Muscle of back (tissue), 3 donors: ENCODE measurements at regions not wholly inside any gene's neighbourhood (a gene's known extent, or its start where the extent isn't known, plus 50 kb on each side); places are given as distances from the start of the nearest gene placed in this dataset.
A peak's percentile ranks its signal among the peaks of the same experiment; 100 is the strongest.
"Not testable (repeated sequence)": the region's sequence is repeated elsewhere in the genome, so short reads cannot be mapped to it uniquely, and the experiment has no call there.

ENCODE experiments used
- DNase-seq, 3 donors: peaks; one replicate each; pipeline versions ENCODE4 v3.0.0 to v3.0.0-alpha.2; 2013

DNA sequence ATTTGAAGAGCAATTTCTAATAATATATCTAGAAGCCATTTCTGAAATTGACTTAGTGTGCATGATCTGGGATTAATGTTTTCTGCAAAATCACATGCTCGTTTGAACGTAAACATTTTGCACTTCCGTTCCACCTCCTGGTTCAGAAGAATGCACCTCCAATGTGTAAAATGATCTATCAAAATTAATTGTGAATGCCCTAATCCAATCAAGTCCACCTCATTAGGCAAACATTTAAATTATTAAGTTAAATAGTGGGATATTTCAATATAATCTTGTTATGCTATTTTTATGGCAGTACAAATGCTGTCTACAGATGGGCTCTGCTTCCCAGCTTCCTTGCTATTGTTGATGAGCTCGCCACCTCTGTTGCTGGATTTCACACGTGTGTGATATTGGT lies 542.5 kb downstream of the INSC start:
- no peak for DNase-seq

DNA sequence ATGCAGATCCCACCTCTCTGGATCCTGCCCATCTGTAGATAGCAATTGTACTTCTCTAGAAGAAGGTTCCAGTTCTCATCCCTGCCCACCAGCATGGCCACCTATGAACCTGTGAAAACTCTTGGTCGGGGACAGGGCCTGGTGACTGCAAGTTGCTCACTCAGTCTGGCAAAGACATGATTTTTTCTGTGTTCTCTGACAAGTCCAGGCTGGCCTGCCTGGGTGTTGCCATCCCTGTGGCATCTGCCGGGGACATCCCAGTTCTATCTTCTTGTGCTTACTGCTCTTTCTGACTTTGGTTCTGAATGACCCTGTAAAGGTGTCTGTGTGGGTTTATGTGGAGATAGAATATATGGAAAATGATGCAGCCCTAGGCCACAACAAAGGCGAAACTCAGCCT lies 545.8 kb downstream of the INSC start:
- DNase-seq, result no peak

DNA sequence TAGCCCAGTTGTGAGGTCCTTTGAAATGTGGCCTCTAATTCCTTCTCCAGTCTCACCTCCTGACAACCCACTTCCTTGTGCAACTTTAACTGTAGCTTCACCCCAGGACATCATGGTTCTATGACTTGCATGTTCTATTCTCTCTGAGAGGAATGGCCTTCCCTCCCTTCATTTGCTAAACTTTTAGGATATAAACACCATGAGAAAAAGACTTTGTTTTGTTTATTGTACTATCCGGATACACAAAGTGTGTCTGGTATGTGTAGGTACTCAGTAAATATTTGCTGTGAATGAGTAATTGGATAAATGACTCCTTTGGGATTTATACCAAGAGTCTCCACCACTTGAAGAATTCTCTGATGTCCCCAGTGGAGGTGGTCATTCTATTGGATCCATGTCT lies 547.6 kb downstream of the INSC start:
- DNase-seq, result no peak

DNA sequence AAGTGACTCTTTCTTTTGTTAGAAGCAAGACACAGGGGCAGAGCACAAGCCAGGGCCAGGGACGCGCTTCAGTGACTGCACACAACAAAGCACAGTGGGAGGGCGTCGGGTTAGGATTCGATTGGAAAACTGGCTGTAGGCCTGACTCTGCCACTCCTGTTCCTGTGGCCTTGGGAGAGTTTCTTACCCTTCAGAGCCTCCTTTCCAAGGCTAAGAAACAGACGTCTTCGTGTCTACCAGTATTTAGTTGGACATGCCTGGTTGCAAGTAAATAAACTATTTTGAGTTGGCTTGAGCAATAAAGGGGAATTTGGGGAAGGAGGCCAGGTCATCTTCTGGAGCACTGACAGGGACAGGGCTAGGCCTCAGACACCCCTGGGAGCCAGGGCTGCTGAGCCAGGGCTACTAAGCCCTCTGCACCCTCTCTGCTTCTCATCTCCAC lies 549.1 kb downstream of the INSC start:
- DNase-seq, result no peak

DNA sequence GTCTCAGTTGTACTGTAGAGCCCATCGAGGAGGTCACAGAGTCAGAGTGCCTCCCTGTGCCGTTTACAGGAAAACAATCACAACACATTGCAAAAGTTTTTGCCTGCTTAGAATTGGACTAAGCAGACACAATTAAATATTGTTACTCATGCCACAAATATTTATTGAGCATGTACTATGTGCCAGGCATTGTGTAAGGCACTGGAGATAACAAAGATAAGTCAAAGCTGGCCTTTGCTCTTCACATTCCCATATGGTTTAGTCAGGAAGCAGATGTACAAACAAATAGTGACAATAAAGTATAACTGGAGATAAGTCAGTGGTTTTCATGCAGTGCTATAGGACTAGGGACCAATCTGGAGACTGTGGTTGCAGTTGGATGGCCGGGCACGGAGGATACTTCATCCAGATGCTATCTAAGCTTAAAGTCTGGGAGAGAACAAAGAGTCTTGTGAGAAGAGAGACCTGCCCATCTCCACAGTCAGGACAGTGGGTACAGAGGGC lies 550.7 kb downstream of the INSC start:
- DNase-seq, result no peak

DNA sequence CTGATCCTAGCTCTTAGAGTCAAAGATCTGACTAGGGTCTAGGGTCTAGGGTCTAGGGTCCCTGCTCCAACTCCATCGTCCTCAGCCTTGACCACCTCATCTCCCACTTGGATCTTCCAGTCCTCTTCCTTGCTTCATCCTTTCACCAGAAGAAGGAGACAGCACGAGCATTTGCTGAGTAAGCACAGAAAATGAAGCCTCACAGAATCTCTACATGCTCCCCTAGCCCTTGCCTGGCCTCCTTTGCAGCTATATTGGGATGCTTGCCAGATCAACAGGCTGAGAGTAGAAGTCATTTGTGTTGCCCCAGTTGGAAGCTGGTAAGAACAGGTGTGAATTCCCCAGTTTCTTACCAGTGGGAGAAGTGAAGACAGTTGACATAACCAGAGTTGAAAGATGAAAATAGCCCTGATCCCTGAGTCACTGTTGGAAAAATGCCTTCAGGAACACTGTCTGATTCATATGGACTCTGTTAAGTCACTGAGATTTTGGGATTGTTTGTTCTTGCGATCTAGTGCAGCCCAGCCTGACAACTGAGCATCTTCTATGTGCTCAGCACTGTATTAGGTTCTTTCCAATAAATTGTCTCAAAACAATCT lies 552.5 kb downstream of the INSC start:
- no peak for DNase-seq

DNA sequence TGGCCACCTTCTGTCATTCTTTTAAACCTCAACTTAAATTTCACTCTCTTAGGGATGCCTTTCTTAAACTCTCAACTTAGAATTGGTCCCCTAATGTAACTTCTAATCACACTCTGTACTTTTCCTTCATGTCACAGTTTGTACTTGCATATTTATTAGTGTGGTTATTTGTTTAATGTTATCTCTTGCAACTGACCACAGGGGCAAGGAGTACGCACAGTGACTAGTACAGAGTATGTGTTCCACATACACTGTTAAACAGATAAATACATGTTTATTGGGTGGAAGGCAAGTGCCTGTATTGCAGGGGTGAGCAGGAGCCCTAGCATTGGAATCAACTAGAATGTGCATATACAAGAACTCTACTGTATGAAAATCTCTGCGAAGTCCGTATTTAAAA lies 554.0 kb downstream of the INSC start:
- DNase-seq, result no peak

DNA sequence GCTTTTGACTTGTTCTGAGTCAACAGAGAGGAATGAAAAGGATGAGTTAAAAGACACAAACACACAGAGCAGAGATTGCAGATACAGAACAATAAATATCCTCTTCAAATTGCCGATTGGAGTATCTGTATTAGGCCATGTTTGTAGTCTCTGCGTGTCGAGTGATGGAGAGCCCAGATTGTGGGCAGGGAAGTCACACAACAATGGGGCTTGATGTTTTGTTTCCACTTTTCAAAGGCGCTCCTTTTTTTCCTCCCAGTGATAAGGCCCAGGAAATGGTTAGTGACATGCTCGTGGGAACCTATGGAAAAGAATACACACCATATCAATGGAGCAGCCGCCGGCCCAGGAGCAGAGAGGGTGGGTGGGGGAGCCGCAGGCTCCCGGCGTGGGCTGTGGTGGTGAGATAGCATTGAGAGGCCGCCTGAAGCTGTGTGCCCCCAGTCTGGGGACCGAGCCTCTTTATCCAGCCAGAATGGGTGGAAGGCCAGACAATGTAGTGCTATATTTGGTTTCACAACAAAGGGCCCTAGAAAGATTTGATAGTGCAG lies 555.9 kb downstream of the INSC start:
- no peak for DNase-seq

DNA sequence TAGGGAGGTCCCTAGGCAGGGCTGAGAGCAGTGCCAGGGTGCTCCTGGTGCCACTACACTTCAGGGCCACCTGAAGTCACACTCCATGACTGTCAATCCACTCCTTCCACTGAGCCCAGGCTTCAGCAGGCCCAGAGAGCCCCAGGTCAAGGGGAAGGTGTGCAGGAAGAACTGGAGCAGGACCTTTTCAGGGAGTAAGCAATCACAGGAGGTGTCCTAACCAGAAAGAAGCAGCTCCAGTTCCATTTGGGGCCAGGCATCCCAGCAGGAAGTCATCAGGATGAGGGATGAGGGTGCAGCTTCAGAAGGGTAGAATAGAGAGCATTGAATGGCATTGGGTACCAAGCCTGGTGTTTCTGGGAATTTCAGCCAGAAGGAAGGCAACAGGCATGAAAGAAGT lies 556.5 kb downstream of the INSC start:
- DNase-seq, result no peak

DNA sequence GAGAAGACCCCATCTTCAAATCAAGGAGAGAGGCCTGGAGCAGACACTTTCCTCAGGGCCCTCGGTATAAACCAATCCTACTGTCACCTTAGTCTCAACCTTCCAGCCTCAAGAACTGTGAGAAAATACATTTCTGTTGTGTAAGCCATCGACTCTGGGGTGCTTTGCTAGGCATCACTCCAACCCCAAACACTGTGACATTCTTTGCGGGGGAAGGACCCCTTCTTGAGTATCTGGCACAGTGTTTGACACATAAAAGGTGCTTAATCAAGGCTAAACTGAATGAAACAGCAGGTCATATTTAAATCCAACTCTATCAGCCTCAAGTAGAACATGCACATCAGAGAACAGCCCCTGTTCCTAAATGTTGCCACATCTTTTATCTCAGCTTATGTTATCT lies 558.1 kb downstream of the INSC start:
- DNase-seq, result no peak

DNA sequence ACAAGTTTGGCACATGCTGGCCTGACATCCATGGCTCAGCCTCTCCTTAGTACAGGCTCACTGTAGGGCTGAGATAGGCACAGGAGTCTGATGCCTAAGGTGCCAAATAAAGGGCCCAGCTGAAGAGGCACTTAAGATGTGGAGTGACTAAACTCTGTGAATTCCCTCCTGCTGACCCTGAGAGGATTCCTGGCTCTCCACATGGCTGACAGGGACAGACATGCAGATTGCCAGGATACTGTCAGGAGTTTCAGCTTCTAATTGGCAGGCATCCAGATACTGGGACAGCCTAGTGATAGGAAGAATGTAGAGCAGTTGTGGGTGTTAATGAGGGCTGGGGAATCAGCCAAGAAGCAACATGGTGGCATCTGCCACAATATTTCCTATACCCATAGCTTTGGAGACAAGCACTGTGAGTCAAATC lies 558.7 kb downstream of the INSC start:
- peak in 2 of 3 donors; percentile 25 to 38 for DNase-seq

DNA sequence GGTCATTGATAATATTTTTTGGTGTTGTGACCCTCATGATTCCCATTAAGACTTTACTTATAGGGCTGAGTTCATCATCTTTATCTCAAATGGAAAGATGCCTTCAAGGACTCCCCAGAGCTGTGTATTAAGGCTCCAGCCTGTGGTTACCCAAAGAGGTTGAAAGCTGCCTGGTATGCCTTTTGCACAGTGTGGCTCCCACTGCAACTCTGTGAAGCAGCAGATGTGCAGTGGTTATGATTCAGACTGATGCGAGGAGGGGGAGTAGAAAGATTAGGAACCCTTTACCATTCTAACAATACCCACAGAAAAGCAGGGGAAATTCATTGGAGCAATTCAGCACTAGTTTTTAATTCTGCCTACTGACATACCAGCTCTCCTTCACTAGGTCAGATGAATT lies 560.0 kb downstream of the INSC start:
- no peak for DNase-seq

DNA sequence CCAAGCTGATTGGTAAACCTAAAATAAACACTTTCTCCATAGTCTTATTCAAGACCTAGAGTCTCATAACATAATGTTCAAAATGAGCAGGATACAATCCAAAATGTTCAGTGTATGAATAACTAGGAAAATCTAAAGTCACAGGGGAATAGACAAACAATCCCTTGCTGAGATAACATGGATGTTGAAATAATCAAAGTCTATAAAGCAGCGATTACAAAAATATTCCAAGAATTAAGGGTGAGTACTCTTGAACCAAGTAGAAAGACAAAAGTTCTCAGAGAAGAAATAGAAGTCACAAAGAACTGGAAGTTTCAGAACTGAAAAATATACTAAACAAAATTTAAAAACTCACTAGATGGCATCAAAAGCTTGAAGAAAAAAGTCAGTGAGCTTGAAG lies 561.0 kb downstream of the INSC start:
- DNase-seq, result no peak

DNA sequence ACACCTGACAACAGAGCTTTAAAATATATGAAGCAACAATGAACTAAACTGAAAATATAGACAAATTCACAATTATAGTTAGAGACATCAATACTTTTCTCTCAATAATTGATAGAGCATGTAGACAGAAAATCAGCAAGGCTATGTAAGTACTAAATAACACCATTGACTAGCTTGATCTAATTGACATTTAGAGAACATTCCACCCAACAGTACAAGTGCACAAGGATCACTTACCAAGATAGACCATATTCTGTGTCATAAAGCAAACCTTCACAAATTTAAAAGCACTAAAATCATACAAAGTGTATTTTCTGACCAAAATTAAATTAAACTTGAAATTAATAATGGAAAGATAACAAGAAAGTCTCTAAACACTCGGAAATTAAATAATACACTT lies 562.5 kb downstream of the INSC start:
- no peak for DNase-seq

DNA sequence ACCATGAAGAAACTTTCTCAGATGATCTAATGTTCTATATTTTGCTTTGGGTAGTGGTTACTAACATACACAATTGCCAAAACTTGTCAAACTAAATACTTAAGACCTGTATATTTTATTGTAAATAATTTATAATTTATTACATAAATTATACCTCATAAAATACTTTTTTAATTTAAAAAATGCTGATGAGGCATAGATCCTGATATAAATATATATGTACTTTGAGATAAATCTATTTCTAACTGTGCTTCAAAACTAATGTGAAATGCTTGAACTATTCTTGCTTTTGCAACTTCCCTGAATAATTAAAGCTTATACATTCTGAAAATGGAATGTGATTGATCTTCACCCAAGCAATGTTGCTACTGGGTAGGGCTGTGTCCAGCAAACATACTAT lies 568.8 kb downstream of the INSC start:
- no peak for DNase-seq

DNA sequence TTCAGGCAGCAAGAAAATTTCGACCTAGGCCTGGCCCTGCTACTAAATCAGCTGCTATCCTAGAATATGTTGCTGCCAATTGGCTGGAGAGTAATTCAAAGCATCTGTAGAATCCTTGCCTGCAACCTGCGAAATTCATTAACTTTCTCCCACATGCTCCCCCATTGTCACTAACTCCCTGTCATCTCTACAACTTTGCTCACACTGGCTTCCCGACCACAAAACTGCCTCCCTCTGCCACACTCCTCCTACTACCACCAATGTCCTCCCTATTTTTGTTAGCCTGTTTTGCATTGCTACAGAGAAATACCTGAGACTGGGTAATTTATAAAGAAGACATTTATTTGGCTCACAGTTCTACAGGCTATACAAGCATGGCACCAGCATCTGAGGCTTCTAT lies 570.6 kb downstream of the INSC start:
- DNase-seq, result peak in 2 of 3 donors; percentile 33 to 58

DNA sequence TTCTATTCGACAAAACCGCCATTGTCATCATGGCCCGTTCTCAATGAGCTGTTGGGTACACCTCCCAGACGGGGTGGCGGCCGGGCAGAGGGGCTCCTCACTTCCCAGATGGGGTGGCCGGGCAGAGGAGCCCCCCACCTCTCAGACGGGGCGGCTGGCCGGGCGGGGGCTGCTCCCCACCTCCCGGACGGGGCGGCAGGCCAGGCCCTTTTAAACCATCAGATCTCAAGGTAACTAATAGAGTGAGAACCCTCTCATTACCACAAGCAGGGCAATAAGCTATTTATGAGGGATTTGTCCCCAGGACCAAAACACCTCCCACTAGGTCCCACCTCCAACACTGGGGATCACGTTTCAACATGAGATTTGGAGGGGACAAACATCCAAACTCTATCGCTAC lies 571.5 kb downstream of the INSC start:
- DNase-seq, result not testable (repeated sequence)

DNA sequence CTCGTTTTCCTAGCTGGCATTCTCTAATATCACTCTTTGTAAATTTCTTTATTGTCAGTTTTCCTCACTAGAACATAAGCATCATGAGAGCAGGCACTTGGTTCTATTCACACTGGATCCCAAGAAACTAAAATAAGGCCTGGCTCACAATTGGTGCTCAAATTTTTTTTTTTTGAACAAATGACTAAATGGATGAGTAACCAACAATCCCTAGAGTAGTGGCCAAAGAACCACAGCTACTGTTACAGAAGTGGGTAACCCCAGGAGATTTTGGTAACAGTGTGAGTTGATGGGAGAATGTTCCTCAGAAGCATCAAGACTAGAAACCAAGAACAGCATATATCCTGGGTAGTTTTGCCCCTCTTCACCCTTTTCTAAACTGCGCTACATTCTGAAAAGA lies 572.6 kb downstream of the INSC start:
- no peak for DNase-seq

DNA sequence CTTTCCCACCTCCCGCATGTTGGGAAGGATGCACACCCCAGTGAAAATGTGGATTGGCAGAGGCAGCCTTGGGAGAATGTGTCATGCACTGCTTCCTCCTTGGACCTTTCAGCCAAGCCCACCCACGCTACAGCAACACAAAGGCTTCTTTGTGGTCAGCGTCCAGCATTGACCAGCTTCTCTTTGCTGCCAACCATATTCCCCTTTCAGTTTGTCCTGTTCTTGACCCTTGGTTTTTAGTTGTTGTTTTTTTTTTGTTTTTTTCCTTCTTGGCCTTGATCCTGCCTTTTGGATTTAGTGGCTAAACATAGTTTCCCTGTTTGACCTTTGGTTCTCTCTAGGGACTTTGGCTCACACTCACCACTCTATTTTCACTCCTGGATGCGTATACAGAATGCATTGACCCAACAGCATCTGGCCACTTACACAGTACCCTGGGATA lies 573.6 kb downstream of the INSC start:
- peak in 2 of 3 donors; percentile 36 to 58 for DNase-seq

DNA sequence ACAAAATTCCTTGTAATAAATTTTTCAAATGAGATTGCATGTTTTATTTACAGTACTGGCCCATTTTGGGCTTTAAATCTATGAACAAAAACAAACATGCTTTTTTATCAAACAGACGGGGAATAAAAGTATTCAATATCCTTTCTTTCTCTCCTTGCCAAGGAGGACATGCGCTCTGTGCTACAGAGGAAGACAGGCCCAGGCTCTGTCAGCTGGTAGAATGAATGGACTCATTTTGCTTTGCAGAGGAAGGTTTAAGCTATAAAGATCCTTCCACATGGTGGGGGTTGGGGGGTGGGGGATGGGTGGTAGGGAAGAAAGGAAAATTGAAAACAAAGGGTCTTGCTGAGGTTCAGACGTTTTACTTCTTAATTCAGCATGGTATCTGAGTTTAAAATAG lies 575.6 kb downstream of the INSC start:
- no peak for DNase-seq

DNA sequence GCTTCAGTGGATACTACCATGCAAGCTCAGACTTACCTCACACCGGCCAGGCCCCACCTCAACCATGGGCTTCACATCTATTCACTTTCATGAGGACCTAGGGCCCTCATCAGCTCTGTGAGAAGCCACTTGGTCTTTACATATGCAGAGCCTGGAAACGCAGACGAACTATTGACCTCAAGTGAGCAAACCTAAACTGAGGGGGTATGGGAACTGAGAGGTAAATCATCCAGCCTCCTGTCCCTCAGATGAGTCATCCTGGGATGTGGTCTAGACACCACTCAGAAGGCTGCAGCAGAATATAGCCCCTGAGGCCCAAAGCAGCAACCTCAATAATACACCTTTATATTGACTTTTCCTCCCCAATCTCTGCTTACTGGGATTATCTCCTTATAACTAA lies 578.0 kb downstream of the INSC start:
- DNase-seq, result no peak

DNA sequence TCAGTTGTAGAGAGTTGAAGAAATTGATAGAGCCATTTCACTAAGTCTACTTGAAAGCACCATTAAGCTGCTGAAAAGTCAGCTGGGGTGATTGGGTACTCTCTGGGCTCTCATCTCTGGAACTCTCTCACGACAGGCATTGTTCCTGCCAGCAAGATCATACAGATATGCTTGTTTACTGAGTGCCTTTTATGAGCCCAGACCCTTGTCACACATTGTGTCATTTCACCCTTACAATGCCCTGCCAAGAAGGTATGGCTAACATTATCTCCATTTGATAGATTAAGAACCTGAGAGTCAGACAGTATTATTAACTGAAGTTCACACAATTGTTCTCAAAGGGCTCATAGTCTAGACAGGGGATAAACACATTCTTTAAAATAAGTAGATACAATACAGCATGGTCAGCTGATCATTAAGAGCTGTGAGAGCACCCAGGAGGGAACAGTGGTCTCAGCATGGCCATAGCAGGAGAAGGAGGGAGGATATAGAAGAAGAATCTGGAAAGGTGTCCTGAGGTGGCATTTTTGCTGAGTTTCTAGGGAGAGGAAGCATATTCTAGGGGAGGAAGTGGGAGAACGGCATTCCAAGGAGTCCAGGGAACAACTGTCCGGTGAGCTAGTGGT lies 580.5 kb downstream of the INSC start:
- no peak for DNase-seq

DNA sequence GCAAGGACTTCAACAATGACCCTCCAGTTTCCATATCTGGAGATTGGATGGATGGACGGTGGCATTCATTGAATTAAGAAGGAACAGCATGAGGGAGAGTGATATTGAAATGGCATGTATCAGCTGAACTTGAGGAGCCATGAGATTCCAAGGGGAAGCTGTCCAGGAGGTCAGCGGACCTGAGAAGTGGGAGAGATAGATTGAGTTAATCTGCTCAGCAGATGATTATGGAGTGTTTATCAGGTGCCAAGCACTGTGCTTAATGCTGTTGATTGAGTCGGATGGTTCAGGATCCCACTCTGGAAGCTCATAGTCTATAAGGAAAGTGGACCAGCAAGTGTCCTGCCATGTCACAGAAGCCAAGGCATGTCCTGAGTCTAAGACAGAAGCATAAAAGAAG lies 581.3 kb downstream of the INSC start:
- DNase-seq, result no peak
